ENCODE measurements at regions not wholly inside any gene's neighbourhood (a gene's known extent, or its start where the extent isn't known, plus 50 kb on each side); places are given as distances from the start of the nearest gene placed in this dataset. TPM values are rescaled to one million over a fixed set of nuclear protein-coding genes. Genes with fewer than 3 reads are reported as not detected.
"Not testable (repeated sequence)": the region's sequence is repeated elsewhere in the genome, so short reads cannot be mapped to it uniquely, and the experiment has no call there.

GRCh38 chr3:30538791-30539190 is 67.6 kb upstream of the TGFBR2 start:
- no peak for DNase-seq (ENCODE audit: low read depth in 2 of 3, low spot score in 2 of 3)

DNA sequence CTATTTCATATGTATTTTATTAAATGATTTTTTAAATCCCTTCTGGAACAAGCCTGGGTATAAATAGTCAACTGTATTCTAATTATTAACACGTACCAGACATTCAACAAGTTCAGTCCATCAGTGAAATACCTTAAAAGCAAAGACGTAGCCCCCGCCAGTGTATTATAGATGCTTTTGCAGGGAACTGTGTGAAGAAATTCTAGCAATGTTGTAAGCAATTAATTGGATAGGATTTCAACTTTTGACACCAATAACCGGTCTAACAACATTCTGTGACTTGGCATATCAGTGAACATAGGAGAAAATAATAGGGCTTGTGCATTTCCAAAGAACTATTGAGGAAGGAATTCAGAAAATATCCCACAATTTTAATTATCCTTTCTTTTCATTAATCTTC is 67.2 kb upstream of the TGFBR2 start:
- no peak for DNase-seq (ENCODE audit: low read depth in 2 of 3, low spot score in 2 of 3)

GRCh38 chr3:30539772-30540171 is 66.6 kb upstream of the TGFBR2 start:
- DNase-seq (ENCODE audit: low read depth in 2 of 3, low spot score in 2 of 3): no peak

- DNase-seq (ENCODE audit: low read depth in 2 of 3, low spot score in 2 of 3): not testable (repeated sequence)
Measured at GRCh38 chr3:30541156-30541555, 65.2 kb upstream of the TGFBR2 start.

DNA sequence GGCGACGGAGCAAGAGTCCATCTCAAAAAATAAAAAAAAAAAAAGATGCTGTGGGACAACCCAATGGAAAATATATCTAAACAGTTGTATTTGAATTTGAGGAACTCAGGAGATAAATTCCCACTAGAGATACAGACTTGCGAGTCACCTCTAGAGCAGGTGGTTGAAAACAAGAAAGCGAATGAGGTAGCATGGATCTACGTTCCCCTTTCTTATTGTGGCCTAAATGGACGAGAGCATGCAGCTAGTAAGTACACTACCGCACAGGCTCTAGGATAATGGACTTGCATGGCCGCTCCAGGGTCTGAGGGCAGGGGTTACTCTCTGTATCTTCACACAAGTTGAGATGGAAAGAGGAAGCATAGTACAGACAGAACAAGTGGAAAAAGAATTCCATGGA is 63.5 kb upstream of the TGFBR2 start:
- DNase-seq (ENCODE audit: low read depth in 2 of 3, low spot score in 2 of 3): no peak

GRCh38 chr3:30544812-30545211 is 61.6 kb upstream of the TGFBR2 start:
- DNase-seq (ENCODE audit: low read depth in 2 of 3, low spot score in 2 of 3): no peak

- DNase-seq (ENCODE audit: low read depth in 2 of 3, low spot score in 2 of 3): no peak
Measured at GRCh38 chr3:30546934-30547333, 59.5 kb upstream of the TGFBR2 start.

DNA sequence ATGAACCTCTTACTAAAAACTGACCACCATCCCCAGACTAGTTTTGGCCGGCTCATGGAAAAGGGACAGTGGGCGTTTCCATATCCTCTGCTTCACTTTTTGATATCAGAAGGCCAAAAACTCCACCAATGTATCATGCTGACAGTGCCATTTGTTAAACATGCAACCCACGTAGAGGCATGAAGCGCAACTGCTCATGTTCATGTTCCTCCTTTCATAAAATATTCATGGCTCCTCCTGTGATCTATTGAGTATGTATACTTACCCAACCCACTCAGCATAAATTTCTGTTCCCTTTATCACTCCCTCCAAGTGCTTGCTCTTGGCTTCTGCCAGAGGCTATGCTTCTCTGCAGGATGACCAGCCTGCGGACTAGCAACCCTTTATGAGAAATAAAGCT is 58.7 kb upstream of the TGFBR2 start:
- no peak for DNase-seq (ENCODE audit: low read depth in 2 of 3, low spot score in 2 of 3)

GRCh38 chr3:30548600-30548999 is 57.8 kb upstream of the TGFBR2 start:
- DNase-seq (ENCODE audit: low read depth in 2 of 3, low spot score in 2 of 3): no peak

DNA sequence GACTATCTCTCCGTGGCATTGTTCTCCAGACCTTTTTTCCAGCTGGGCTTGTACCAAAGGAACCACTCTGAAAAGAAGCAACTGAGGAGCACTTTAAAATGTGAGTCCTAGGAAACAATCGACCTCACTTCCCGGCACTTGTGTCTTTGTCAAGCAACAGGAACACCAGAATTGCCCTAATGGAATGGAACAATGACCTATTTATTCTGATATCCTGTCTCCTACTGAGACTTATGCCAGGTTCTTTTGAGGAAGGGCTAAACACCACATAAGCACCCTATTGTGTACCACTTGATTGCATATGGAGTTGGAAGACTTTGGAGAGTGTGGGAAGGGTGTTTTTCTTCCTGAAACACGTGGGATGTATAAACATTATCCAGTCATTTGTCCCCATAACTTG is 56.8 kb upstream of the TGFBR2 start:
- no peak for DNase-seq (ENCODE audit: low read depth in 2 of 3, low spot score in 2 of 3)

GRCh38 chr3:30550246-30550645 is 56.2 kb upstream of the TGFBR2 start:
- DNase-seq (ENCODE audit: low read depth in 2 of 3, low spot score in 2 of 3): no peak

DNA sequence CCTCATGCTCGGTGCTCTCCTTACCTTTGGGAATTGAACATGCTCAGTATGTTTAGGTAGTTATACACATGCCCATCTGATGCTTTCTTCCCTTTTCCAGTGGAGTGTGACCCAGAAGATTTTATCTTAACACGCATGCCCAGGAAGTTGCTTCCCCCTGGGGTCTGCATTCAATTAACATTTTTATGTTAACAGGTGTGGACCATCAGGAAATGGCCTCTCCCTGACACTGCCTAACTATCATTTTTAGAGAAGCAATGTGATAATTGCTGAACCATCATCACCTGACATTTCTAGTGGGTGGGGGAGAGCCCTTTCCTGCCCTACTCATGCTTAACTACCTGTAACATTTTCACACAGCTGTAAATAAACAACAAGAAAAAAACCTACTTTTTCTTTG is 55.1 kb upstream of the TGFBR2 start:
- no peak for DNase-seq (ENCODE audit: low read depth in 2 of 3, low spot score in 2 of 3)

DNA sequence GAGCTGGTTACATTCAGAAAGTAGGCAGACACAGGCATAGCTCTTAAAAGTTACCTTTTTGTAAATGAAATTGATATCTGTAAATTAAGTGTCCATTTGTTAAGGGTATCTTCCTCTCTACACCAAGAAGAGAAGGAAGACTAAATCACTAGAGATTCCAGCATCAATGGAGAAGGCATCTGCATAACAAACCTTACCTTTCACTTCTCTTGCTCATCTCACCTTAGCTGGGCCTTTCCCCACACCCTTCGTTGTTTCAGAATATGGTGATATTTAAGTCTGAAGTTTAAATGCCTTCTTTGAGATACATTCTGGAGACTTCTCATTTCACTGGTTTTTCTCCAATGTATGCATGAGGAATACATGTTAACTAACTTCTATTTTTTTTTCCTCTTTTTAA is 54.5 kb upstream of the TGFBR2 start:
- DNase-seq (ENCODE audit: low read depth in 2 of 3, low spot score in 2 of 3): no peak

GRCh38 chr3:30553641-30554316 is 52.6 kb upstream of the TGFBR2 start:
- no peak for DNase-seq (ENCODE audit: low read depth in 2 of 3, low spot score in 2 of 3)

DNA sequence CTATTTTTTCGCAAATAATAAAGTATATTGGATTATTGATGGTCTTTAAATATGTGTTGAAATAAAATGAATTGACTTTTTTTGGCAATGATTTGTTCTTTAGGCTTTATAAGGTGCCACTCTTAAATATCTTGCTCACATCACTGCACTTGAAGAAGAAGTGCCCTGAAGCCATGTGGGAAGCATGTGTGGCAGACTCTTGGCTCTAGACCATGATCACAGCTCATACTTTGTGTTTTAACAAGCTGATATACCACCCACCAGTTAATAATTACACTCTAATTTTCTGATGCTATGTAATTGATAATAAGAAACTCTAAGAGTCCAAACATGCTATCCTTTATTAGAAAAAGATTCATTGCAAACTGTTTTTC is 52.1 kb upstream of the TGFBR2 start:
- no peak for DNase-seq (ENCODE audit: low read depth in 2 of 3, low spot score in 2 of 3)

GRCh38 chr3:30555968-30556367 is 50.4 kb upstream of the TGFBR2 start:
- DNase-seq (ENCODE audit: low read depth in 2 of 3, low spot score in 2 of 3): no peak

Small RNAs in the stretch of these regions (small RNA-seq; reads per million reads assigned to genes)
- not detected for gene RF01848

Data from hematopoietic multipotent progenitor cell (in vitro differentiated cells).